Thyroid gland (tissue), 4 donors: ENCODE measurements at regions not wholly inside any gene's neighbourhood (a gene's known extent, or its start where the extent isn't known, plus 50 kb on each side); places are given as distances from the start of the nearest gene placed in this dataset.

ENCODE experiments used
- POLR2A ChIP-seq, 2 donors: fragments of 450-650 bp; IDR thresholded peaks; one replicate each; pipeline ENCODE4 v1.6.1; 2017; ENCODE audit warnings: antibody characterized with exemption in 2 of 2, mild to moderate bottlenecking in 2 of 2, moderate library complexity in 1 of 2
- TF ChIP-seq, protein P1 (sequence below), 6 experiments: fragments of 200-600 bp in 3 of 6; fragments of 450-650 bp in 3 of 6; sonication (generic) in 3 of 6; IDR thresholded peaks; one replicate each; pipeline ENCODE4 v1.5.1; 2016 to 2019; ENCODE audit warnings: antibody characterized with exemption in 6 of 6, mild to moderate bottlenecking in 2 of 6, inconsistent platforms in 1 of 6, moderate library complexity in 1 of 6

DNA sequence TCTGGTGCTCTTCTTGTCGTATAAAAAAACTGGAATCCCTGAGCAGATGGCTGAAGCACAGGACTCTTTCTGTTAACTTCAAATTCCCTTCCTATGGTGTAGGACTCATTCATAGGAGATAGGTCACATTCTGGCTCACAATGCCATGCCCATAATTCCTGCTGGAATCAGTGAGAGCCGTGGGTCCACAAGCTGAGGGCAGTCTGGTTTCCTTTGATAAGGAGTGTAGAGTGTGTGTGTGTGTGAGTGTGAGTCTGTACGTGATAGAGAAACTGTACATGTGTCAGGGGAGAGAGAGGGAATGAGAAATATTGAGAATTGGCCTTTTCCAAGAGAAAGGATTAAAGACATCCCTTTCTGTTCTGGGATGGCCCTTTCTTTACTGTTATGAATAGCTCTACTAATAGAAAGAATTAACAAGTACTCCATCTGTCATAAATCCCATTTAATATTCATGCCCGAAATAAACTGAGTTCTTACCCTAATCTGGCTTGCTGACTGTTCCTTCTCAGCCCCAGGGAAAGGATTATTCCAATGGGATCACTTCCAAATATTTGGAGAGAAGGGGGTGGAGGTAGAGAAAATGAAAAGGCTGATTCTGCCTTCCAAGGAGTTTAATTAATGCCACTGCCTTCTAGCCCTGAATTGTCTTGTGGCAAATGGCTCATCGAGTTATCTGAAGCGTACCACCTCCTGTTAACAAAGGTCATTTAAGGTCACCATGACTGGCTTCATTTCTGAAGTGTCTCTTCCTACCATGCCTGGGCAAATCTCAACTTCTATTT lies 79.0 kb downstream of the TMX1 start:
- TF ChIP-seq POLR2A (IDR thresholded peaks at IDR 0.05), result no peak
- TF ChIP-seq, protein P1, sequence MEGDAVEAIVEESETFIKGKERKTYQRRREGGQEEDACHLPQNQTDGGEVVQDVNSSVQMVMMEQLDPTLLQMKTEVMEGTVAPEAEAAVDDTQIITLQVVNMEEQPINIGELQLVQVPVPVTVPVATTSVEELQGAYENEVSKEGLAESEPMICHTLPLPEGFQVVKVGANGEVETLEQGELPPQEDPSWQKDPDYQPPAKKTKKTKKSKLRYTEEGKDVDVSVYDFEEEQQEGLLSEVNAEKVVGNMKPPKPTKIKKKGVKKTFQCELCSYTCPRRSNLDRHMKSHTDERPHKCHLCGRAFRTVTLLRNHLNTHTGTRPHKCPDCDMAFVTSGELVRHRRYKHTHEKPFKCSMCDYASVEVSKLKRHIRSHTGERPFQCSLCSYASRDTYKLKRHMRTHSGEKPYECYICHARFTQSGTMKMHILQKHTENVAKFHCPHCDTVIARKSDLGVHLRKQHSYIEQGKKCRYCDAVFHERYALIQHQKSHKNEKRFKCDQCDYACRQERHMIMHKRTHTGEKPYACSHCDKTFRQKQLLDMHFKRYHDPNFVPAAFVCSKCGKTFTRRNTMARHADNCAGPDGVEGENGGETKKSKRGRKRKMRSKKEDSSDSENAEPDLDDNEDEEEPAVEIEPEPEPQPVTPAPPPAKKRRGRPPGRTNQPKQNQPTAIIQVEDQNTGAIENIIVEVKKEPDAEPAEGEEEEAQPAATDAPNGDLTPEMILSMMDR (IDR thresholded peaks at IDR 0.05), result no peak
